Upper lobe of right lung (tissue), 1 donor: ENCODE measurements at regions not wholly inside any gene's neighbourhood (a gene's known extent, or its start where the extent isn't known, plus 50 kb on each side); places are given as distances from the start of the nearest gene placed in this dataset.
"Not testable (repeated sequence)": the region's sequence is repeated elsewhere in the genome, so short reads cannot be mapped to it uniquely, and the experiment has no call there.

Experiments used
- ATAC-seq: fragments of 200-7000 bp; cut with Tn5 transposase; one replicate; pipeline ENCODE4 v1.9.1; 2020; ENCODE audit warnings: mild to moderate bottlenecking, moderate library complexity
- DNase-seq: peaks from one replicate; pipeline ENCODE4 v3.0.0-alpha.2; 2020
- H3K27ac ChIP-seq: fragments of 200-600 bp; one replicate; pipeline ENCODE4 v1.8.0; 2022
- H3K27me3 ChIP-seq: fragments of 200-600 bp; one replicate; pipeline ENCODE4 v1.8.0; 2022; ENCODE audit warnings: mild to moderate bottlenecking
- H3K36me3 ChIP-seq: fragments of 200-600 bp; one replicate; pipeline ENCODE4 v1.8.0; 2022
- H3K4me1 ChIP-seq: fragments of 200-600 bp; one replicate; pipeline ENCODE4 v1.8.0; 2022
- H3K4me3 ChIP-seq: fragments of 200-600 bp; one replicate; pipeline ENCODE4 v1.8.0; 2022; ENCODE audit warnings: mild to moderate bottlenecking
- H3K9me3 ChIP-seq: fragments of 200-600 bp; one replicate; pipeline ENCODE4 v1.8.0; 2022
- CTCF ChIP-seq: fragments of 200-600 bp; IDR thresholded peaks from one replicate; pipeline ENCODE4 v1.8.0; 2022; ENCODE audit warnings: antibody characterized with exemption
- intact Hi-C: fragments of 100-400 bp; cut with DNase I; formaldehyde crosslinking; loops from one replicate; pipeline ENCODE4 v1.11.0; 2022
- donor health status: DM: no; HTN: yes; CAD: no; lungs with severe emphysema.

GRCh38 chr20:30288346-30288745 lies 969.1 kb upstream of the DEFB115 start:
- DNase-seq (no peak), ATAC-seq (no peak)
- Histone ChIP-seq H3K36me3 (no peaks in the 10 kb centered on the region), H3K9me3 (no peaks in the 10 kb centered on the region), H3K4me3 (no peak overlapping the region), H3K27me3 (no peaks in the 10 kb centered on the region), H3K27ac (no peak overlapping the region), H3K4me1 (no peaks in the 10 kb centered on the region)
- no peak for TF ChIP-seq CTCF
- intact Hi-C loops: no loop called here

GRCh38 chr20:30289049-30289448 lies 968.4 kb upstream of the DEFB115 start:
- H3K9me3 ChIP-seq, ATAC-seq, intact Hi-C loops, H3K36me3 ChIP-seq, H3K27me3 ChIP-seq, H3K4me1 ChIP-seq, DNase-seq, H3K27ac ChIP-seq: not testable (repeated sequence)
- H3K4me3 ChIP-seq: peak overlapping the region; percentile 48

- H3K9me3 ChIP-seq, DNase-seq, H3K36me3 ChIP-seq, ATAC-seq, intact Hi-C loops, H3K27me3 ChIP-seq, H3K4me1 ChIP-seq: not testable (repeated sequence)
- peak overlapping the region; percentile 48 for H3K4me3 ChIP-seq
- H3K27ac ChIP-seq: peak overlapping the region; percentile 73
Observed at GRCh38 chr20:30289711-30290141, 967.7 kb upstream of the DEFB115 start.

GRCh38 chr20:30290361-30291063 lies 967.0 kb upstream of the DEFB115 start:
- ATAC-seq: peak; percentile 75
- intact Hi-C loops, H3K4me1 ChIP-seq, H3K9me3 ChIP-seq, DNase-seq, H3K36me3 ChIP-seq, H3K27me3 ChIP-seq: not testable (repeated sequence)
- Histone ChIP-seq H3K27ac (peak overlapping the region; percentile 73), H3K4me3 (peak overlapping the region; percentile 48)

GRCh38 chr20:30291064-30291379 lies 966.4 kb upstream of the DEFB115 start:
- H3K4me1 ChIP-seq, H3K4me3 ChIP-seq, intact Hi-C loops, H3K27ac ChIP-seq, H3K9me3 ChIP-seq, H3K36me3 ChIP-seq, H3K27me3 ChIP-seq, DNase-seq, ATAC-seq: not testable (repeated sequence)

- H3K4me3 ChIP-seq, H3K9me3 ChIP-seq, DNase-seq, ATAC-seq, intact Hi-C loops, H3K4me1 ChIP-seq, H3K36me3 ChIP-seq, H3K27ac ChIP-seq, H3K27me3 ChIP-seq: not testable (repeated sequence)
Observed at GRCh38 chr20:30291686-30292085, 965.8 kb upstream of the DEFB115 start.

- H3K27me3 ChIP-seq, H3K4me3 ChIP-seq, H3K9me3 ChIP-seq, H3K27ac ChIP-seq, H3K36me3 ChIP-seq, ATAC-seq, intact Hi-C loops, H3K4me1 ChIP-seq, DNase-seq: not testable (repeated sequence)
Observed at GRCh38 chr20:30295396-30295795, 962.1 kb upstream of the DEFB115 start.

GRCh38 chr20:30295967-30296366 lies 961.5 kb upstream of the DEFB115 start:
- intact Hi-C loops, H3K4me1 ChIP-seq, H3K36me3 ChIP-seq, H3K27me3 ChIP-seq, DNase-seq, H3K9me3 ChIP-seq, H3K27ac ChIP-seq, H3K4me3 ChIP-seq, ATAC-seq: not testable (repeated sequence)

- H3K4me1 ChIP-seq, H3K4me3 ChIP-seq, H3K36me3 ChIP-seq, ATAC-seq, intact Hi-C loops, H3K9me3 ChIP-seq, H3K27ac ChIP-seq, DNase-seq, H3K27me3 ChIP-seq: not testable (repeated sequence)
Observed at GRCh38 chr20:30297878-30298595, 959.4 kb upstream of the DEFB115 start.

- H3K27me3 ChIP-seq, intact Hi-C loops, H3K27ac ChIP-seq, DNase-seq, H3K36me3 ChIP-seq, H3K4me3 ChIP-seq, ATAC-seq, H3K9me3 ChIP-seq, H3K4me1 ChIP-seq: not testable (repeated sequence)
Observed at GRCh38 chr20:30300220-30300642, 957.2 kb upstream of the DEFB115 start.

GRCh38 chr20:30302786-30303185 lies 954.7 kb upstream of the DEFB115 start:
- H3K4me1 ChIP-seq, H3K27ac ChIP-seq, DNase-seq, H3K9me3 ChIP-seq, intact Hi-C loops, H3K4me3 ChIP-seq, H3K27me3 ChIP-seq, H3K36me3 ChIP-seq, ATAC-seq: not testable (repeated sequence)

GRCh38 chr20:30309938-30310337 lies 947.5 kb upstream of the DEFB115 start:
- H3K9me3 ChIP-seq, DNase-seq, H3K27ac ChIP-seq, H3K4me1 ChIP-seq, intact Hi-C loops, H3K4me3 ChIP-seq, H3K36me3 ChIP-seq, H3K27me3 ChIP-seq, ATAC-seq: not testable (repeated sequence)

- DNase-seq, H3K4me3 ChIP-seq, H3K27ac ChIP-seq, intact Hi-C loops, H3K27me3 ChIP-seq, H3K4me1 ChIP-seq, ATAC-seq, H3K36me3 ChIP-seq, H3K9me3 ChIP-seq: not testable (repeated sequence)
Observed at GRCh38 chr20:30310385-30310784, 947.1 kb upstream of the DEFB115 start.
